ENCODE measurements at regions not wholly inside any gene's neighbourhood (a gene's known extent, or its start where the extent isn't known, plus 50 kb on each side); places are given as distances from the start of the nearest gene placed in this dataset.

DNA sequence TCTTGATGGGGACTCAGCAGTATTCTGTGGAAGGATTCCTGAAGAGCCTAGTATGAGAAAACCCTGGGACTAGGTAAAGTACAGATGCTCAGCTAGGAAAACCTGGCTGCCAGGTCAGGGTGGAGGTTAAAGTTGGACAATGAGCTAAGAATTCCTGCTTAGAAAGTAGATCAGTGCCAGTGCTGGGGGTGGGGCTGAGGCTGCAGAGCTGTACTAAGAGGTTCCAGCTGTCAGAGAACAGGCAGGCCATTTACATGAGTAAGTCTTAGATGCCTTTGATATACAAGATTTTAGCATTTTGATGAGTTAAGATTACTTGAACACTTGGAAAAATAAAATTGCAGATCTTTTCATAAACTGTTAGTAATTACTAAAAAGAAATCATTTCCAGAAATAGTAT is 332.3 kb upstream of the NUDT12 start:
- no peak overlapping the region for H3K9ac ChIP-seq (ENCODE audit: extremely low read depth, insufficient read length, low read length)
- H3K79me1 ChIP-seq (ENCODE audit: insufficient read depth, low read depth, low read length, poor library complexity, severe bottlenecking) = no peaks in the 10 kb centered on the region
- no peak overlapping the region for H2BK15ac ChIP-seq (ENCODE audit: low read depth, low read length)
- Mint-ChIP-seq H3K4me3 (no peak overlapping the region; a peak in 1 of 5 replicates), H3K36me3 (ENCODE audit: insufficient read depth in 1 of 3, low read depth in 3 of 3) (peaks cover 0 to 6% (median 6%) of the 10 kb centered on the region in 3 experiments; a peak in 5 of 7 replicates), H3K27ac (peak overlapping the region in 2 of 3 experiments; percentile 29 to 61; a peak in 2 of 7 replicates), H3K9me3 (peaks cover 0 to 5% of the 10 kb centered on the region in 2 experiments; a peak in 4 of 5 replicates), H3K27me3 (ENCODE audit: low read depth) (no peaks in the 10 kb centered on the region), H3K4me1 (peaks cover 5 to 7% of the 10 kb centered on the region in 2 experiments)
- no peaks in the 10 kb centered on the region for H3K4me1 ChIP-seq (ENCODE audit: insufficient read depth, low read length)
- no peak overlapping the region for H3T11ph ChIP-seq (ENCODE audit: low read length)
- H3K27ac ChIP-seq (ENCODE audit: insufficient read length, low read depth, low read length) = no peak overlapping the region
- no peak overlapping the region for H2AK5ac ChIP-seq (ENCODE audit: insufficient read length, low read length)
- H3K14ac ChIP-seq (ENCODE audit: insufficient read depth, low read length) = no peak overlapping the region
- H2BK20ac ChIP-seq (ENCODE audit: low read depth, low read length, poor library complexity, severe bottlenecking) = no peak overlapping the region
- H4K8ac ChIP-seq (replicated peaks; ENCODE audit: insufficient read length, low read depth, low read length) = no peak overlapping the region
- no peak overlapping the region for H2AFZ ChIP-seq (ENCODE audit: low read length)
- H4K91ac ChIP-seq (ENCODE audit: insufficient read length, low read depth, low read length) = no peak overlapping the region
- H3K27me3 ChIP-seq (ENCODE audit: insufficient read depth, low read length) = no peaks in the 10 kb centered on the region
- H3K23me2 ChIP-seq (ENCODE audit: insufficient read length, low read depth, low read length, poor library complexity, severe bottlenecking) = no peaks in the 10 kb centered on the region
- TF ChIP-seq, protein P1, sequence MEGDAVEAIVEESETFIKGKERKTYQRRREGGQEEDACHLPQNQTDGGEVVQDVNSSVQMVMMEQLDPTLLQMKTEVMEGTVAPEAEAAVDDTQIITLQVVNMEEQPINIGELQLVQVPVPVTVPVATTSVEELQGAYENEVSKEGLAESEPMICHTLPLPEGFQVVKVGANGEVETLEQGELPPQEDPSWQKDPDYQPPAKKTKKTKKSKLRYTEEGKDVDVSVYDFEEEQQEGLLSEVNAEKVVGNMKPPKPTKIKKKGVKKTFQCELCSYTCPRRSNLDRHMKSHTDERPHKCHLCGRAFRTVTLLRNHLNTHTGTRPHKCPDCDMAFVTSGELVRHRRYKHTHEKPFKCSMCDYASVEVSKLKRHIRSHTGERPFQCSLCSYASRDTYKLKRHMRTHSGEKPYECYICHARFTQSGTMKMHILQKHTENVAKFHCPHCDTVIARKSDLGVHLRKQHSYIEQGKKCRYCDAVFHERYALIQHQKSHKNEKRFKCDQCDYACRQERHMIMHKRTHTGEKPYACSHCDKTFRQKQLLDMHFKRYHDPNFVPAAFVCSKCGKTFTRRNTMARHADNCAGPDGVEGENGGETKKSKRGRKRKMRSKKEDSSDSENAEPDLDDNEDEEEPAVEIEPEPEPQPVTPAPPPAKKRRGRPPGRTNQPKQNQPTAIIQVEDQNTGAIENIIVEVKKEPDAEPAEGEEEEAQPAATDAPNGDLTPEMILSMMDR (conservative IDR thresholded peaks at IDR 0.05) = no peak
- no peak overlapping the region for H3K23ac ChIP-seq (ENCODE audit: insufficient read length, low read depth, low read length)
- H3K56ac ChIP-seq (ENCODE audit: insufficient read length, low read depth, low read length) = no peak overlapping the region
- H3K79me2 ChIP-seq (ENCODE audit: insufficient read depth, low read length) = no peaks in the 10 kb centered on the region
- H3K4me2 ChIP-seq (ENCODE audit: insufficient read depth, insufficient read length, low read length) = no peak overlapping the region
- no peak overlapping the region for H4K5ac ChIP-seq (ENCODE audit: insufficient read length, low read depth, low read length)
- H2BK5ac ChIP-seq (ENCODE audit: insufficient read length, low read length) = no peak overlapping the region
- H2BK12ac ChIP-seq (ENCODE audit: insufficient read length, low read depth, low read length) = no peak overlapping the region
- H3K18ac ChIP-seq (ENCODE audit: insufficient read length, low read depth, low read length) = no peak overlapping the region
- H4K20me1 ChIP-seq (ENCODE audit: control insufficient read depth, insufficient read depth, insufficient read length) = no peaks in the 10 kb centered on the region
- H3K9me3 ChIP-seq (ENCODE audit: control insufficient read depth, low read depth, low read length) = no peaks in the 10 kb centered on the region
- no peak for DNase-seq
- no peak overlapping the region for H2BK120ac ChIP-seq (ENCODE audit: low read depth, low read length, poor library complexity, severe bottlenecking)
- H3K4ac ChIP-seq (ENCODE audit: low read depth, low read length) = no peak overlapping the region
